ENCODE measurements at regions not wholly inside any gene's neighbourhood (a gene's known extent, or its start where the extent isn't known, plus 50 kb on each side); places are given as distances from the start of the nearest gene placed in this dataset.

- DNase-seq = no peak
Observed at GRCh38 chr2:18752667-18753422, 163.5 kb upstream of the NT5C1B start.

DNA sequence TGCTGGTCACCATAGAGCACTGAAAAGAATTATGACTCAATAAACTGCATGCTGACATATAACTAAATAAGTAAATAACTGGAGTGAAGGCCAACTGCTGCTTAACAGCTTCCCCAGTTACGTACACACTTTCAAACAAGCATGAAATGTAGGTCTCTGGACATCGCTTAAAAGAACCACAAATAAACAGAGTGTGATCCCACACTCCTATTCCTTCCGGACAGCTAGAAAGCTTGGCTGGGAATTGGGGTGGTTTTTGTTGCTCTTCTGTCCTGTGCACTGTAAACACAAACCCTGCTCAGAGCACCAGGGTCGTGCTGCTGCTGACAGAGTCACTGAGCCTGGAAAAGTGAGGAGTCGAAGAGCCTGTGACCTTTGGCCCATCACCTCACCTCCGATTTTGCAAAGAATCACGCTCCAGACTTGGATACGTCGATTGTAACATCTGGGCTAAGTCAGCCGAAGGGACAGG is 162.7 kb upstream of the NT5C1B start:
- DNase-seq = no peak

DNA sequence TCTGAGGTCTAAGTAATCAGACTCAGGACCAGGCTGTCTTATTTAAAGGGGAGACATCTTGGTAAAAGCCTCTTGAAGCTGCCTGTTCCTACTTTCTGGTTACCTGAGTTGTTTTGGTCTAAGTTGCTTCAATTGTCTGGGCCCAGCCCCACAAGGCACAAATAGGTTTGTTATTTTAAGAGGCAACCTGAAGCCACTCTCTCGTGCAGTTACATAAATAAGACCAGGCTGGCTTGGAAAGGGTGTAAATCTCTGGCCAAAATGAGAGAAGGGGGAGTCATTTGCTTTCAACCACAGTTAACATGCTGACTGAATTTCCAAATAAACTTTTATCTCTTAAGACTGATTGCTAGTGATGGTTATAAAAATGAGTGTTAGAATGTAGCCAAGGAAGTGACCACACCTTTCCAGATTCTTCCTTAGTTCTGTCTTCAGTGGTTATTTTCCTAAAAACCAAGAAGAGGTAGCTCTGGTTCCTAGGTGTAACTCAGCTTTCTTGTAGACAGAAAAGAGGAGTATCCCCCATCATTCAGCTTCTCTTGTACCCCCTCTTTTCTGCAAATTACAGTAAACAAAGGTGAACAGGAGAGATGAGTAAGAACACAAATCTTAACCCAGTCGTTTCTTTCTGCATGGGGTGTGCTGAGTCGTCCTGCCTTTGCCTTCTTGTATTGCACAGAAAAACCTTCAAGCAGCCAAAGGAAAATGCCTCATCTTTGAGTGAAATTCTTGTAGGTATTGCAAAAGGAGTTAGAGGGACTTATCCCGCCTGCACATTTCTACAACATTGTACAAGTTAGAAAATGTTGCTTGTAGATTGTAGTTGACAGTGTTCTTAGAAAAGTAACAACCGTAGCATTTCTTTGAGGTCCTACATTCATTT is 161.5 kb upstream of the NT5C1B start:
- no peak for DNase-seq

DNA sequence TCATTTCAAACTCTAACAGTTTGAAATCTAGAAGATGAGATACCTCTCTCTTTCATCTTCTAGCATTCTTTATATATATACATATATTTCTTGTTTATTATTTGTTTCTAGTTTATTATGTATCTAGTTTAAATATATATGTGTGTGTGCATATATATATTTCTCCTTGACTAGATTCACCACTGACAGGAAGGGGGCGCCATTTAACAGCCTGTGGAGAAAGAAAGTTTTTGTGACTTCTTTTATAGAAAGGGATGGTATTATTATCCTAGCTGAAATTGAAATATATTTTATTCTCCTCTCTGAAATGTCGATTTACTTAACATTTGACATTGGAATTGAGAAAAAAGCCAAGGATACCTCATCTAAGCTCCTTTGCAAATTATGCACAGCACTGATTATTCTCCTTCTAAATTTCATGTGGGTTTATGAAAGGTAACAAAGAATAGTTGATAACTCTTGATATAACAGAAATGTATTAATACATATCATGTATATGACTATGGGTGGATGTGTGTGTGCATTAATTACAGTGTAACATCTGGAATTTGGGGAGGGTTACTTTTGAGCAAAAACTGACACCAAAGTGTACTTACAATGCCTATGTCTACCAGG is 160.7 kb upstream of the NT5C1B start:
- DNase-seq = peak; percentile 19

DNA sequence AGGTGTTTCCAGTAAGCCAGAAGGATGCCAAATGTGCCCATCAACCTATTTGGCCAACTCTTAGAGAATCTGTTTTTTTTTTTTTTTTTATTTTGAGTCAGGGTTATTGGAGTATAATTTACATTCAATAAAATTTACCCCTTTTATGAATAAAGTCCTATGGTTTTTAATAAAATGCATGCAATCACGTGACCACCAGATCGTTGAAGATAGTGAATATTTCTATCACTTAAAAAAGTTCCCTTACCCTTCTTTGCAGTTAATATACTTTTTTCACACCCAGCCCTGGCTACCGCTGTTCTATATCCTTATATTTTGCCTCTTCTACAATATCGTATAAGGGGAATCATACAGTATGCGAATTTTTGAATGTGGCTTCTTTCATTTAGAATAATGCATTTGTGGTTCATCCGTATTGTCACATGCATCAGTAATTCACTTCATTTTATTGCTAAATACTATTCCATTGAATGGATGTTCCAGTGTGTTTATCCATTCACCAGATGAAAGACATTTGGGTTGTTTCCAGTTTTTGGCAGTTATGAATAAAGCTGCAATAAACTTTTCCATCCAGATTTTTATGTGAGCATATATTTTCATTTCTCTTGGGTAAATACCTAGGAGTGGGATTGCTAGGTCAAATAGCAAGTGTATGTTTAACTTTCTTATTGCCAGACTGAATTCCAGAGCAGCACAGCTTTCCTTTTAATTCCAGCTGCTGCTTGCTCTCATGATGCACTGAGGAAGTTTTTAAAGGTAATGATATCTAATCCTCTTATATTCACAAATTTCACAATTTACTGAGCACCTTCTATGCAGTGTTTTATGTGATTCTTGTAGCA is 156.3 kb upstream of the NT5C1B start:
- no peak for DNase-seq

- DNase-seq = no peak
Observed at GRCh38 chr2:18741895-18742732, 152.7 kb upstream of the NT5C1B start.

DNA sequence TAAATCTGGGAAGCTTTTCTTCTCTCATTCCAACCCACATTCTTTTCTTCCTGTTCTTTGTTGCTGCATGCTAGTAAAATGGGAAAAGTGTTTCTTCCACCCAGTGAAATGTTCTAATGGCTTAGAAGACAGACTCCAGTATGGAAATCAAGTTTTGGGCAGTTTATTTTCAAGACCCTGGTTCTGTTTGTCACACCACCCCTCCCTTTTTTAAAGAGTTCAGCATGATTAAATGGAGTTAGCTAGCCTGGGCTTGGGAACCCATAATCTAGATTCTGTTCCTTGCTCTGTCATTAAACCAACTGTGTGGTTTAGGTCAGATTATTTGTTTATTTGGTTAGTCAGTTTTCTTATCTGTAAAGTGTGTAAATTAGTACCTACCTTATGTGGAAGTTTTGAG is 151.8 kb upstream of the NT5C1B start:
- no peak for DNase-seq

DNA sequence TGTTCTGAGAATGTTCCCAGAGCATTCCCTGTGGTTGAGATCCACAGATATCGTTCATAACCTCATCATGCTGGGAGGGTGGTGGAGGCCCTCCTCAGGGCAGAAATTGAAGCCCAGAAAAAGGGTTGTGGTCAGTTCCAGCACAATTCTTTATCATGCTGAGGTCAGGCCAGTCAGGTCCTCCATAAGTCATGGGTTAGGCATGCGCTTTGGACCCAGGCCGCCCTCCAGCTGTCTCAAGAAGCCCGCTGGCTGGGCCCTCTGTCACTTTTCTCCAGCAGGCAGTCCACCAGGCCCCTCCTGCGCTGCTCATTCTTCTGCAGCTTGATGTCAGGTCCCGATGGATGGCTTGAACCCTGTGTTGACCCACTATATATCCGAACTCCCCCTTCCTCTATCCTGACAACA is 151.1 kb upstream of the NT5C1B start:
- DNase-seq = no peak

DNA sequence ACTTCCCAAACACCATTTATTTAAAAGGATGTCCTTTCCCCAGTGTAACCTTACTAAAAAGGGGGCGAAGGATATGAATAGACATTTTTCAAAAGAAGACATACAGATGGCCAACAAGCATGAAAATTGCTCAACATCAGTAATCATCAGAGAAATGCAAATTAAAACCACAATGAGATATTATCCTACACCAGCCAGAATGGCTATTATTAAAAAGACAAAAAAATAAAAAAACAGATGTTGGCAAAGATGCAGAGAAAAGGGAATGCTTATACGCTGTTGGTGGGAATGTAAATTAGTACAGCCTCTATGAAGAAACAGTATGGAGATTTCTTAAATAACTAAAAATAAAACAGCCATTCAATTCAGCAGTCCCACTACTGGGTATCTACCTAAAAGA is 142.3 kb upstream of the NT5C1B start:
- no peak for DNase-seq

GRCh38 chr2:18724371-18725145 is 135.2 kb upstream of the NT5C1B start:
- no peak for DNase-seq

DNA sequence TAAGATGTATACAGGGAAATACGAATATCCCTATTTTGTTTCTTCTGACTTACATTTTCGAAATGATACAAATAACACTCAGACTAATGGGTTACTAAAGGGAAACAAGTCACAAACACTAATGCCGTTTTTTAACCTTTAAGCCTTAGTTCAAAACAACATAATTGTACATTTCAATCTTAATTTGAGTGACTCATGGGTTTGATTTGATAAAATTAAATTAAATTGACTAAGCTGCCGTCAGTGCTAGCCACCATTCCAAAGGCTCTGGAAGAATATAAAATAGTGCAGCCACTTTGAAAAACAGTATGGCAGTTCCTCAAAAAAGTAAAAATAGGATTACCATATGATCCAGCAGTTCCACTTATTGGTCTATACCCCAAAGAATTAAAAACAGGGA is 133.8 kb upstream of the NT5C1B start:
- DNase-seq = no peak

GRCh38 chr2:18722101-18722500 is 132.7 kb upstream of the NT5C1B start:
- no peak for DNase-seq

GRCh38 chr2:18721038-18721922 is 131.9 kb upstream of the NT5C1B start:
- no peak for DNase-seq

- peak; percentile 53 for DNase-seq
Observed at GRCh38 chr2:18719978-18720775, 130.8 kb upstream of the NT5C1B start.

DNA sequence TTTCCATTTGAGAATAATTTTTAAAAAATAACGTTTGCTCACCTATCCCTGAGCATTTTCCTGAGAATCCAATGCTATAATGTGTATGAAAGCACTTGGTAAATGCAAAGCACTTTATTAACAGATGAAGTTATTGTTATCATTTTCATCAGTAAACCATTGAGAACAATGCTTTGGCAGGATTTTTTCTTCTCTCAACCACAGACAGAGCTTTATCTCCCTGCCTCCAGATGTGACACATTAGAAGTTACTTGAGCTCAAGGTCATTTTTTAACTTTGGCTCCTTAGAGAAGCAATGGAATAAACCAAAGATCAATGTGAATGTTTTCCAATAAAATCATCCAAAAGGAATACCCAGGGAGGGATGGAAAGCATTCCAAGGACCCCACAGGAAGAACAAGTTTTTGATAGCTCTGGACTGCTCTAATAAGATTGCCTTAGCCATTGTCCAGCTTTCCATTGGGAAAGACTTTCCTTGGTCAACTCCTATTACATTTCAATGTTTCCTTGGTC is 118.9 kb upstream of the NT5C1B start:
- no peak for DNase-seq

- no peak for DNase-seq
Observed at GRCh38 chr2:18706001-18706400, 116.6 kb upstream of the NT5C1B start.

DNA sequence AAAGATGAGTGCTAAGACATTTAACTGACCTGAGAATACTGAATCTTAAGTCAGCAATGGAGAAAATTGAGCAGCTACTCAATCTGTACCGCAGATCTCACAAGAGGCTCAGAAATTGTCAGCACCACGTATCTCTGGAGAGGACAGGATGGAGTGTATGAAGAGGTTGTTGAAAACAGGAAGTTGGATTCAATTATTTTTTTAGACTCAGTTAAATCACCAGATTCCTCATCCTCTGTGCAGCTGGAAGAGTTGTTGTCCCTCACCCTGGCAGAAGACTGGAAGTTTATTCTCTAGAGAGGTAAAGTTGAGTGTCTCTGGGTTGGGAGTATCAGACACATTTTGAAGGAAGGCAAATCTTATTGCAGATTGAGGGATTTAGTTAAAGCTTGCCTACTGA is 114.9 kb upstream of the NT5C1B start:
- no peak for DNase-seq

- no peak for DNase-seq
Observed at GRCh38 chr2:18703555-18703954, 114.2 kb upstream of the NT5C1B start.

GRCh38 chr2:18701981-18702380 is 112.6 kb upstream of the NT5C1B start:
- peak; percentile 7 for DNase-seq
